GM19328 (cell line): ENCODE measurements at regions not wholly inside any gene's neighbourhood (a gene's known extent, or its start where the extent isn't known, plus 50 kb on each side); places are given as distances from the start of the nearest gene placed in this dataset.
"Not testable (repeated sequence)": the region's sequence is repeated elsewhere in the genome, so short reads cannot be mapped to it uniquely, and the experiment has no call there.

Experiments used
- ATAC-seq: cut with Tn5 transposase; IDR thresholded peaks from one replicate; pipeline ENCODE4 v1.9.1; 2021; ENCODE audit warnings: mild to moderate bottlenecking, moderate library complexity; ENCODE audit not compliant: unreplicated experiment

DNA sequence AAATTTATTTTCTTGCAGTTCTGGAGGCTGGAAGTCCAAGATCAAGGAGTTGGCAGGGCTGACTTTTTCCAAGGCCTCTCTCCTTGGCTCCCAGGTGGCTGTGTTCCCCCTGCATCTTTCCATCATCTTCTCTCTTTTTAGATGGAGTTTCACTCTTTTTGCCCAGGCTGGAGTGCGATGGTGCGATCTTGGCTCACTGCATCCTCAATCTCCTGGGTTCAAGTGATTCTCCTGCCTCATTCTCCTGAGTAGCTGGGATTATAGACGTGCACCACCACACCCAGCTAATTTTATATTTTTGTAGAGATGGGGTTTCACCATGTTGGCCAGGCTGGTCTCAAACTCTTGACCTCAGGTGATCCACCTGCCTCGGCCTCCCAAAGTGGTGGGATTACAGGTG is 411.1 kb downstream of the RPS24 start:
- not testable (repeated sequence) for ATAC-seq

DNA sequence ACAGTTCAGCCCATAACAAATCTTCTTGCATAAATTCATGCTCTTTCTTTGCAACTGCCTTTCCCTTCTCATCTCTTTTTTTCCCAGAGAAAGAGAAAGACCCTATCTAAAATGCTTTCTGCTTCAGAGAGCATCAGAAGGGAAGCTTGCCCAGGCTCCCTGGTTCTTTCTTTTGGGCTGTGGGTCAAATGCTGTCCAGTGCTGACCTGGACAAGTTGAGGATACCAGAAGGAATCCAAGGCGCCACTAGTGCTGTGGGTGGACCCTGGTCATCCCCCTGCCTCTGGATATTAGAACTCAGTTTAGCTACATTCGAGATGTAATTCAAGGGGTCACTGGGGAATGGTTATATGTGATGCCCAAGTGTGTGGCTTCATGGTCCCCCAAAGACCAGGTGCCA is 411.6 kb downstream of the RPS24 start:
- no peak for ATAC-seq

DNA sequence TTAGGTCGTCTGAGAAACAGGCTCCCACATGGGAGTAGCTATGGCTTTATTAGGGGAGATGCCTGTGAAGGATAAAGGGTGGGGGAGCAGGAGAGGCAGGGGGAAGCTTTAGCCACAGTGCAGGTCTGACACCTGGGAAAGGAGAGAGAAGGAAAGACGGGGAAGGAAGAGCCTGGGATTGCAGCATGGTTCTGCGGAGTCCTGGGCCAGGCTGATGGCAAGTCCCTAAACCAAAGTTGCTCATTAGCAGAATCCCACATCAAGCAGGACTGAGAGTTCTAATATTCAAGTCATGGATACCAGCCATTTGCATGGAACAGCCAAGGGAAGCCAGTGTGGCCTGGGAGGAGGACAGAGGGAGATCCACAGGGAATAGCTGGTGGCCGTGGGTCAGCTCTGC is 414.8 kb downstream of the RPS24 start:
- ATAC-seq = no peak

DNA sequence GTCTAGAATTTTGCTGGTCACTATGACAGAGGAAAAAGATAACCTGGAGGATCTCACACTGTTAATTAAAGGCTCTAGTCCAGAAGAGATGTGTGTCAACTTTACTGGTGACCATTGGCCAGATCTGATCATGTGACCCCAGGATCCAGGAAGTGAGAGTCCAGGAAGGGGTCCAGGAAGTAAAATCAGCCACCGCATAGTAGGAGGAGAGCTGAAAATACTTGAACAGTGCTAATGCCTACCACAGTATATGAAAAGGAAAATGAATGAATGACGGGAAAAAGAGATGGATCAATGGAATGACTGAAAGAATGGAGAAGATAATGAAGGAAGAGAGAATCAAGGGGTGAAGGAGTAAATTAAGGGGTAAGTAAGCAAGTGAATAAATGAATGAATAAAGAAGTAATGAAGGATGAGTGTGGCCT is 415.3 kb downstream of the RPS24 start:
- ATAC-seq = no peak

DNA sequence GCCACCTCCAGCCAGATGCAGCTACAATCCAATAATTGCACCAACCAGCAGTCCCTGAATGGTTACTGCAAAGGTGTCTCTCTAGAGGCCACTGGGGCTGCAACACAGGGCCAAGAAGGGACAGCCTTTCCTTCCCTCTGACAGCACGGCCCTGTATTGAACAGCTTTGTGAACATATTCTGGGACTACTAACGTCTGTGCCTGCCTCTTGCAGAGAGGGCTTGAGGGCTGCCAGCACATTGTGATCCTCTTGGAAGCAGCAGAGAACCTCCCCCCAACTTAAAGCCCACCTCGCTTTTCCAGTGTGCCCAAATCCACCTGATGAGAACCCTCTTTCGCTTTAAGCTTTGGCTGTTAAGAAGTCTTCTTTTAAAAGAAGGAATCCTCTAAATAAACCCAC is 415.9 kb downstream of the RPS24 start:
- no peak for ATAC-seq

DNA sequence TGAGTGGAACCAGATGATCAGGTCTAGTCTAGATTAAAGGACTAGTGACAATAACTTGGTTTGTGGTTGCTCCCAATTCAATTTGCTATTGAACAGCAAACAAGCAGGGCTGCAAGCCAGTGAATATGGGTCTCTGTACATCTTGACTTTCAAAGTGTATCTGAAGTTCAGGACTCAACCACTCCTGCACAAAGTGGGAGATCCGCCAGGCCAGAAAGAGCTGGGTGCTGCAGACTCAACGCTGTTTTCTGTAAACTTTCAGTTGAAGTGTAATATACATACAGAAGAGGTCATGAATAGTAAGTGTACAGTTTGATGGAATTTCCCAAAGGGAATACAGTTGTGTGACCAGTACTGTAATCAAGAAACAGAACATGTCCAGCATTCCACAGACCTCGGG is 416.6 kb downstream of the RPS24 start:
- ATAC-seq = no peak

DNA sequence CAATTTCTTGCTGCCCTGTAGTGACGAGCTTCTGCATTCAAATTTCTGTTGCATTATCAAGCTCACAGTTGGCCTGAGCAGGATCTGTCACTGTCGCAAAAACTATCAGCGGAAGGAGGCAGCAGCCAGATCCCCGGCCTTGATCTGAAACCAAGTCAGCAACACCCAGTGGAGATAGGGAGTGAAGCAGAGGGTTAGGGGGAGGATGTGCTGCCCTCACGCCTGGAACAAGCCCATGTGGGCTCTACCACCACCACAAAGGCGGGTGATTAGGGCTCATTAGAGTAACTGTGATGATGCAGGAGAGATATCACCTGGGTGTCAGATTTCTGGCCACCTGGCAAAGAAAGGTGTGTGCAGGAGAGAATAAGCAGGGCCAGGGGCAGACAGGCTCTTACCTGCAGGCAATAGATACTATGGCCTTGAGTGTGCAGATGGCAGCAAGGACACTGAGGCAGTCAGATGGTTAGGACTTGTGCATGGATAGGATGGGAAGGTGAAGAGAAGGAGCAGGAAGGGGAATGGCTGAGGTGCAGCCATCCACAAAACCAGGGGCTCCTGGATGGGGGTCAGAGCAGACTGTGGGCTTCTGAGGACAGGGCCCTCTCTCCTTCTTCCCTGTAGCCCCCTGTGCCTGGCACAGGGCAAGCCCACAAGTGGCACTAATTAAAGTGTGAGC is 417.3 kb downstream of the RPS24 start:
- ATAC-seq = no peak

DNA sequence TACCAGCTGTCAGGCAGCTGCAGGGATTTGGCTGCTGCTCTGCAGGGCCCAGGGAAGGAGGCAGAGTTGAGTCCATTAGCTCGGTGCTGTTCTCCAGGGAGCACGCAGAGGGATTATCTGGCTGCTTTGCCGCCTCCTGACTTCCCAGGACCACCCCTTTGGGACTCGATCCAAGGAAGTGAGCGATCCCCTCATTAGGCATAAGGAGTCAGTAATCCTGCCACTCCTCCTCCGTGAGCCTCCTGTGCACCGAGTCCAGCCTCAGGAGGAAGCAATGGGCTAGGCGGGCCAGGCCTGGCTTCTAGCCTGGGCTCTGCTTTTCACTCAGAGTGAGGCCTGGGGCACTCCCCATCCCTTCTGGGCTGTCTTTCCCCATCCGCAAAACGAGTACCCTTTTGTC is 417.9 kb downstream of the RPS24 start:
- ATAC-seq = no peak

DNA sequence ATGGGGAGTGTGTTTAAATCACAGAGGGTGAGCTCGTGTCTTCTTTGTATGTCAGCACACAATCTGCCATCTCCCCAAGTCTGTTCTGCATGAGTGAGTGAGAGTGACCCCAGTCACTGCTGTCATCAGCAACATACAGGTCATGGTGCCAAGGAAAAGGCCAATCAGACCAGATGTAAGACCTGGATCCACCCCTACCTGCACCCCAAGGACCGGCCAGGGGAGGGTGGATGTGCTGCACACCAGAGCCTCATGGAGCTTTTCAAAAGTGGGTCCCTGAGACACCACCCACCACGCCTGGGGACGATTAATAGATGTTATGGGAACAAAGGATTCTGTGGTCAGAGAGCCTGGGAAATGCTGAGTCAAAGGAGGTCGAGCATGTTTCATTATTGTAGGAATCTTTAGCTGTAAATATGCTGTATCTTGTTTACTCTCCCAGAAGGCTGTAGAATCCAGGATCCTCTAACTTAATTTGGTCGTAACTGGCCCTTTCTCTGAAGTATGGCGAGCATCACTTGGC is 420.5 kb downstream of the RPS24 start:
- ATAC-seq = no peak

DNA sequence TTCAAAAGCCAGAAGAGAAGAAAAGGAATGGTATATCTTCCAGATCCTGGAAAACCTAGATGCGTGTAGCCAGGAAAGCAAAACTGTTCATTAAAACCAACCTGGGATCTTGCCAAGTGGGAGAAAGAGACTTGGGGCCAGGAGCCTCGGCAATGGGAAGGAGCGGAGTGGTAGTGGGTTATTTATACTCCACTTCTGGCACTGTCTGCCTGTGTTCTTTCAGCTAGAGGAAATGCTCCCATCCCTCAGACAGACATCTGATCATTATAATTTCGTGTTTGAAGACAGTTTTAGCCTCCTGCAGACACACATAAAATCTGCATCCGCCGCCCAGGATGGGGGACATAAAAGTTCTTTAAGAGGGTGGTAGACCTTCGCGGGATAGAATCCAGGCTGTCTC is 421.6 kb downstream of the RPS24 start:
- no peak for ATAC-seq

DNA sequence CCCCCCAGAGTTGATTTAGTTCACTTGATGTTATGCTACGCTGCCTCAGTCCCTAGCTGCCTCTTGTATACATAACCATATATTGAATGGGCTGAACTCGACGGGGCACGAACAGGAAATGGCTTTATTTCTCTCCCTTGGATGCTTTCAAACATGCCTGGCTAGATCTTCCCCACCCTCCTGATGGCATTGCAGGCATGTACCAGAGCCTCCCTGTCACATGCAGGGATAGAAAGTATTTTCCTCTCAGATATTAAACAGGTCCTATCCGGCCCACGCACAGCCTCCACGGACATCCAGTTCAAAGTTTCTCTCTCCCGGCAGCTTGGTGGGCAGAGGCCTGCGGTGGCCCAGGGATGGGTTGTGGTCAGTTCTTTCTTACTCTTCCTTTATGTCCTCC is 422.1 kb downstream of the RPS24 start:
- no peak for ATAC-seq

DNA sequence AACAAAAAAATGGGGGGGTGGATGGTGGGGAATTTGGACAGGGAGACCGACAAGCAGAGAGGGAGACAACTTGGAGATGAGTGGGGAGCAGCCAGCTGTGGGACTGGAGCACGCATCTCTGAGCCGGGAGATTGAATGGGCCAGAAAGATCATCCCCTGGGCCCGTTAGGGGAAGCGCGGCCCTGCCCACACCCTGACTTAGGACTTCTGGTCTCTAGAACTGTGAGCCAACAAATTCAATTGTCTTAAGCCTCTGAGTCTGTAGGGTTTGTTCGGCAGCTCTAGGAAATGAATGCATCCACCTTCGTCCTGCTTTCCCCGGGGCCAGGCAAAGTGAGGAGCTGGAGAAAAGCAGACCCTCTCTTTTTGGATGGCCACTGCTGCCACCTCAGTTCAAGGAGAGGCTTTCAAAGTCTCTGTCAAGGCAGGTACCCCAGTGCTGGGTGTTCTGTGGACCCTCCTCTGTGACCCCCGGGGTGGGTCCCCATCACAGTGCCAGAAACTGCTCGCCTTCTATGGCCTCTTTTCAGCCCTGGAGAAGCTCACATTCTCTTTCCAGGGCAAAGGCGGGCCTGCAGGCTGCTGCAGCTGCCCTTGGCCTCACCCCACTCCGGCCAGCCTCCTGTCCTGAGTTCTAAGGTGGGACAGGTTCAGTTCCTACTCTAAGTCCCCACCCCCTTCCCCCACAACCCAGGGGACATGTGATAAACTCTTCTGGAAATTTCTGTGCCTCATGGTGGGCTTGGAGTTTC is 423.2 kb downstream of the RPS24 start:
- no peak for ATAC-seq

DNA sequence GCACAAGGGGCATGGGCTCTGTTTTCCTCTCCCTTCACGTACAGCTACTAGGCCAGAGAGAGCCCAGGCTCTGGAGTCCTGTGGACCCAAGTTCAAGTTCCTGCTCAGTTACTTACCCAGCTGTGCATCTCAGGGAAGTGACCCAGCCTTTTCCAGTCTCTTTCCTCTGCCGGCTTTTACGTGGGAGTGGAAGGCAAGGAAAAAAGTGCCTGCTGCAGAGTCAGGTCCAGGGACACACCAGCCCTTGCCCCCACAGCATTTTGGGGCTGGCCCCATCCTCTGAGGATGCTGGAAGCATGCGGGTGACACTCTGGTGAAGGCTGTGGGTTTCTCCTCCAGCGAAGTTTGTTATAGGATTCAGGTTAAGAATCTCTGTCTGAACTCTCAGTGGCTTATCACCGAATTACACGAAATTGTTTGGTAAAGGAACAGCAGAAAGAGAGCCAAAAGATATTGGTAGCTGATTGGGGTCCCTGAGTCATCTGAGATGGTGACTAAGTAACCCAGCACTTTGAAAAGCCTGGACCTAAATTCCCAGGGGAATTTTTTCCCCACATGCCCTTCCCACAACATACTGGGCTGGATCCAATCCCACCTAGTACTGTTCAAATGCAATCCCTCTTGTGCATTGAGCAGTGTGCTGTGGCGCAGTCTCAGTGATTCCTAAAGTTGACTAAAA is 424.3 kb downstream of the RPS24 start:
- ATAC-seq = no peak

DNA sequence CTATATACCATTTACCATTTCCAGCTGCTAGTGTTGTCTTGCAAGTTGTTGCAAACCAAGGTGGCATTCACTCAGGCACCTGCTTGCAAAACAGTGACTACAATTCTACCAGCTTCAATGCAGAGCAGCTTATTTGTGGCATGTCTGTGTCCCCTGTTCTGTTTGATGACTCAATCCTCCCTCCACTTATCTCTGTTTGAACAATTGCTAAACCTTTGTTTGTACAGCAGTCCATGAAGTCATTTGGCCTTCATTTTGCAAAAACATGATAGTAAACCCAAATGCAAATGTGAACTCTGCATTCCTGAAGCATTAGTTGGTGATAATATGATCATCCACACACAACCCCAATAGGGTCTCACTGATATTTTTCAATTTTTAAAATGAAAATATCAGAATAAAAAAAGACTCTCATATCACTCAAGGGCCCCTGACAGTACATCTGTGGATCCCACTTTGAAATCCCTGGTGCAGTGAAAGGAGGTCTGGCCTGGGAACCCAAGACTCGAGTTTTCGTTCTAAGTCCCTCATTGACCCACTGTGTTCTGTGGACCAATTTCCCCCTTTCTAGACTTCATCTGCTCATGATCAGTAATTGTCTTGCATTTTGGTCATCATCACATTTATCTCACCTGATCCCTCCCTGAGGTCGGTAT is 425.4 kb downstream of the RPS24 start:
- ATAC-seq = no peak

DNA sequence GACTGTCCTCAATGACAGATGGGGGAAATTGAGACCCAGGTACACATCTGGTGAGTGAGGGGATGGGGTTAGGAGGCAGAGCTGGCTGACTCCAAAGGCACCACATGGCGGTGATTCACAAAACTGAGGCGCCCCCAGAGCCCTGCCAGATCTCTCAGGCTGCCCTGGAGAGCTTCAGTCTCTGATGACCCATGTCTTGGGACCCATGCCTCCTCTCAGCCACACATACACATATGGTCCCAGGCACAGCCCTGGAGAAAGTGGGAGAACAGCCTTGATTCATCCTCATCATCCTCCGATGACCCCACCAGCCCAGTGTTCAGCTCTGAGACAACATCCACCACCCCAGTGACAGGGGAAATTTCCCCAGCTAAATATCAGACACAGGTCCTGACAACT is 426.0 kb downstream of the RPS24 start:
- ATAC-seq = no peak

DNA sequence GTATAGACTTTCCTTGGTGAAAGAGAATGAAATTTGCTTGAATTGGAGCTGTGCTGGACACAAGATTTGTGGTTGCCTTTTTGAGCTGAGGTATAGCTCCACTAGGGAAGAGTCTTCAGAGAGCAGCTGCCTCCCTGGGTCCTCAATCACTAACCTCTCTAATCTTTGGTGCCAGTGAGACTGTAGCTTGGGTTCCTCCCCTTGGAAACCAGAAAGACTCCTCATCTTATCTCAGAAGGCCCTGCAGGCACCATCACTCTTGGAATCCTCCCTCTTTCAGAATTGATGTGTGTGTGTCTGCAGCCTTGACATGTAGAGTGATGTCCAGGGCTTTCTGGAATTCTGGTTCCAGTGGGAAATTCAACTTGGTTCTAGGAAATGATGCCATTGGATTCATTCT is 426.5 kb downstream of the RPS24 start:
- ATAC-seq = no peak

DNA sequence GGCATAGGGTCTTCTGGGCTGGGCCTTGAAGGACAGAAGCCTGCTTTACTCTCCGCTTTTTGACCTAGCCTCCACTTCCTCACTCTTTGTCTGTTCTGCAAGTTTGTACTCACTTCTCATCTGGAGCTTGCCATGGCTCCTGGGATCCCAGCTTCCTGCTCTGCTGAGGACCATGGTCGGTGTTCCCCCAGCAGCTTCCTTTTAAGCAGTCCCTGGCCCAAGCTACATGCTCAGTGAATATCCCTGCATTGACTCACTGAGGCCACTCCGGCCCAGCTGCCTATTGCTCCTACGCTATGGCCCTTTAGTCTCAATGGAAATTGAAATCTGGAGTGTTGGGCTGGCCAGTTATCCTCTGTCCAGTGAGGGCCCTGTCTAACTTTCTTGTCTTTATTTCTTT is 427.7 kb downstream of the RPS24 start:
- ATAC-seq = no peak

DNA sequence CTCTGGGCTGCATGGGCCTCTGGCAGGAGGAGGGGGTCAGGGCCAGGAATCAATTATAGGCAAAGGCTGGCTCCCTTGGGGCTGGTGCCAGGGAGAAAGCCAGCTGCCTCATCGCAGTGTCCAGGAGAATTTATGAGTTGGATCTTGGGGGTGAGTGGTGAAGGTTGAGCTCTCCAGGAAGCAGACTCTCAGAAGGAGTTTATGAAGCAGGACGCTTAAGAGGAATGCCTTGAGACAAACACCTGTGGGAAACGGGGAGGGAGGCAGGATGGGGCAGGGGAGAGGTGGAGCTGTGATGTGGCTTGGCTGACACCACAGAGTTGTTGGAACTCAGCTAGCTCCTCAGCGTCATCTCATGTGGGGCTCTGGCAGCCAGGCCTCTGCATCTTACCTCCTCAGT is 428.5 kb downstream of the RPS24 start:
- no peak for ATAC-seq

DNA sequence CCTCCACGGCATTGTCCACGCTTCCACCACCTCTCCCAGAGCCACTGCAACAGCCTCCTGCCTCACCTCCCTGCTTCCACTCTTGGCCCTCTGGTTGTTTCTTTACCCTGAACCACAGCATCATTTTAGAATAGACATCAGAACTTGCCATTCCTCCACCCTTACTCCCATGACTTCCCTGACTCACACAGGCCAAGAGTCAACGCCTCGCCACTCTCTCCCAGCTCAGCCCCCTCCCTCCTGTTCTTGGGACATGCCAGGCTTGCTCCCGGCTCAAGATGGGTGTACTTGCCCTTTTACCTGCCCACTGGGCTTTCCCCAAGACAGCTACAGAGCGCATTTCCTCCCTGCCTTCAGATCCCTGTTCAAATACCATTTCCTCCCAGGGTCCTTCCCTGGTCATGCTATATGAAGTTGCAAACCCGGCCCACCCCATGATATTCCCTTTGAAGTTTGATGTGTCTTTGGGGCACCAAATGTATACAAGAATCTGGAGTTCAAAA is 429.1 kb downstream of the RPS24 start:
- no peak for ATAC-seq

DNA sequence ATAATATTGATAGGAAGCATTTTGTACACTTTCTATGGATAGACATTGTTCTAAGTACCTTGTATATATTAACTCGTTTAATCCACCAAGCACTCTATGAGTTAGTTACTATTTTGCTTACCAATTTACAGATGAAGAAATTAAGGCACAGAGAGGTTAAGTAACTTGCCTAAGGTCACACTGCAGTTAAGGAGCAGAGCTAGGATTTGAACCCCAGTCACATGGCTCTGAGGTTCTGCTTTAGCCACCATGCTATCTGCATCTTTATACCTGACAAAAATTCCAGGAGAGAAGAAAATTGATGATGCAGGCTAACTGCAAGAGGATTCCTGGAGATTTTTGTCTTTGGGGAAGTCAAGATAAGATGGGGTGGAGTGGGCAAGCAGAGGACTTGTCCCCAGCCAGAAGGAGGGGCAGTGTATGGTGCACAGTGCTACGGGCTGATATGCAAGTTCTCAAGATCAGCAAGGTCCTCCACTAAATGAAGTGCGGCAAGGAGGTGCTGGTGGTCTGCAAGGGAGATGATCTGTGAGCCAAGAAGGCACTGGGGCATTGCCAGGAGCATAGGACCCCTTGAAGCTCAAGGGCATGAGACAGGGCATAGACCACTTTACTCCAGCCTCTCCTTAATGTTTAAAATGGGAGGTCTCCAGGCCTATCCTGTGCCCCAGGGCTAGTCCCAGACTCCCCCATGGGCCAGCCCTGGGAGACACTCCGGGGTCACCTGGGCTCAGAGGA is 430.6 kb downstream of the RPS24 start:
- no peak for ATAC-seq

DNA sequence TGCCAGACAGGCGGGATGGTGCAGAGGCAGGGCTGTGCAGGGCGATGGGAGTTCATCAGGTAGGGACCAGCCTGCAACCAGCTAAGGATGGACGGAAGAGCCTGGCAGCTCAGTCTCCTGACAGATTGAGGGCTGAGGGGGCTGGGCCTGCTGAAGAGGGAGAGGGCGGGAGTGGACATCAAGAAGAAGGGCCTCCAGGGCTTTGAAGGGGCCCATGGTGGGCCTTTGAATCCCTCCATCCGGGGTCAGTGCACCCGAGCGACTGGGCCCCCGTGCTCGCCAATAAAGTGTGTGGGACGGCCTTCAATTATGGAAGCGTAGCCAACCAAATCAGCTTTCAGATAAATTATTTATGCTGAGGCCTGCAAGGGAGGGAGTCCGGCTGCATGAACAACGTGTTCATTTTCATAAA is 431.2 kb downstream of the RPS24 start:
- ATAC-seq = no peak
